ENCODE measurements at regions not wholly inside any gene's neighbourhood (a gene's known extent, or its start where the extent isn't known, plus 50 kb on each side); places are given as distances from the start of the nearest gene placed in this dataset.

GRCh38 chr5:67400752-67401151 lies 204.2 kb upstream of the CD180 start:
- H3K4me1 Mint-ChIP-seq (ENCODE audit: low read depth): no peaks in the 10 kb centered on the region
- H3K9me3 Mint-ChIP-seq (ENCODE audit: low read depth): no peaks in the 10 kb centered on the region

GRCh38 chr5:67395790-67396418 lies 199.3 kb upstream of the CD180 start:
- H3K36me3 Mint-ChIP-seq: no peaks in the 10 kb centered on the region
- no peak overlapping the region for H3K27ac Mint-ChIP-seq
- H3K9me3 Mint-ChIP-seq (ENCODE audit: low read depth): no peaks in the 10 kb centered on the region
- H3K4me1 Mint-ChIP-seq (ENCODE audit: low read depth): no peaks in the 10 kb centered on the region
- H3K4me3 Mint-ChIP-seq: no peak overlapping the region
- no peaks in the 10 kb centered on the region for H3K27me3 Mint-ChIP-seq

More at GRCh38 chr5:67400752-67401151, 204.2 kb upstream of the CD180 start:
- H3K27ac Mint-ChIP-seq: no peak overlapping the region
- H3K4me3 Mint-ChIP-seq: no peak overlapping the region
- H3K27me3 Mint-ChIP-seq: no peaks in the 10 kb centered on the region
- no peaks in the 10 kb centered on the region for H3K36me3 Mint-ChIP-seq

DNA sequence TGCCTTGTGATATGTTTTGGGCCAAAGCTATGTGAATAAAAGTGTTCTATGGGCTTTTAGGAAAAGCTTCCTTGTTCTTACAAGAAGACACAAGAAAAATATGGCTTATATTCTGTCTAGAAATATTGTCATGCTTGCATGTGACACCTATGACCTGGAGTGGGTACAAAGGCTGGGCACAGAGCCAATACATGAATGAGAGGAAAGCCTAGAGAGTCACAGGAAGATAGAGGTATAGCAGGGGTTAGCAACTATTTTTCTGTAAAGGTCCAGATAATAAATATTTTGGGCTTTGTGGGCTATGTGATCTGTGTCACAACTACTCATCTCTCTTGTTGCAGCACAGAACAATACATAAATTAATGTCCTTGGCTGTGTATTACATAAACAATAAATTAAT lies 196.6 kb upstream of the CD180 start:
- no peak overlapping the region for H3K27ac Mint-ChIP-seq
- H3K27me3 Mint-ChIP-seq: no peaks in the 10 kb centered on the region
- no peaks in the 10 kb centered on the region for H3K36me3 Mint-ChIP-seq
- no peaks in the 10 kb centered on the region for H3K4me1 Mint-ChIP-seq (ENCODE audit: low read depth)
- no peaks in the 10 kb centered on the region for H3K9me3 Mint-ChIP-seq (ENCODE audit: low read depth)
- H3K4me3 Mint-ChIP-seq: no peak overlapping the region

GRCh38 chr5:67390935-67391334 lies 194.3 kb upstream of the CD180 start:
- Mint-ChIP-seq H3K27ac (no peak overlapping the region), H3K9me3 (ENCODE audit: low read depth) (no peaks in the 10 kb centered on the region), H3K36me3 (no peaks in the 10 kb centered on the region), H3K4me3 (no peak overlapping the region), H3K4me1 (ENCODE audit: low read depth) (no peaks in the 10 kb centered on the region), H3K27me3 (no peaks in the 10 kb centered on the region)

DNA sequence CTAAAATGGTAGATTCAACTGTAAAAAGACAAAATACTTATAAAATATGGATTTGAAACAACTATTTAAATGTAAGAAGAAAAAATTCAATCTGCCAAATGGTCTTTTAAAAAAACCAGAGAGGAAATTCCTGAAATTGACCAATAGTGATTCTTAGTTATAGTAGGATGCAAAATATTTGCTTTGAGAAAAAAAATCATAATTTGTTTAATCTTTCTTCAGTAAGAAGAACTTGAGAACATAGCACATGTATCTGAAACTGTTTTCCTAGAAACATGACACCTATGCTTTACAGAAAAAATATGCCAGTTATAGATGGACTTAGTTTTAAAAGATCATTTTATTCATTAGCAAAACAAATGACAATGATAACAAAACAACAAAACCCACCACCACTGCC lies 186.9 kb upstream of the CD180 start:
- Mint-ChIP-seq H3K36me3 (no peaks in the 10 kb centered on the region), H3K27me3 (peaks cover 2% of the 10 kb centered on the region), H3K9me3 (ENCODE audit: low read depth) (no peaks in the 10 kb centered on the region), H3K4me1 (ENCODE audit: low read depth) (no peaks in the 10 kb centered on the region), H3K27ac (no peak overlapping the region), H3K4me3 (no peak overlapping the region)

DNA sequence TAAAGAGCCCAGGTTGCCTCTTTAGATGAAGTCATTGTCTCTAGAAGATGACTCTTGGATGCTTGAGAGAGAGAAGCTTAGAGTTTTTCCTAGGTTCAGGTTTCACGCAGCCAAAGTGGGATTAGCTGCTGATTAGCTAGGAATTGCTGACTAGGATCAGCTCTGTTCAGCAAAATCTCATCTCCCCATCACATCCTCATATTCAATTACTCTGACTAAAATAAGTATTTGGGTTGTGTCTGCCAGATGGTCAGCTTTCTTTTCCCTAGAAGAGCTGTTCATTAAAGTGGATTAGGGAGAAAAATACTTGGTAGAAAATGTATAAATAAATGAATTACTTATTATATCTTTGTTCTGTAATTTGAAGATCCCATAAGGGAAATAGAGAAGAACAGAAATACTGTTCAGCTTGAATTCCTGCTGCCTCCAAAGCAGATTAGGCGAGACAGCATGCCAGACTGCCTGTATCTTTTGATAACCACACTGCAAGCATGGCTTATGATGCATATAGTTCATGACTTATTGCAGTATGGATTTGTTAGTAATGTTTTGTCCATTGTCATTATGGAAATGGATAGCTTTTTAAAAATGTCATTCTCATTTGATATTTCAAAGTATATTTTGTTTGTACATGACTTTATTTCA lies 184.8 kb upstream of the CD180 start:
- no peak overlapping the region for H3K4me3 Mint-ChIP-seq
- no peaks in the 10 kb centered on the region for H3K36me3 Mint-ChIP-seq
- H3K4me1 Mint-ChIP-seq (ENCODE audit: low read depth): no peaks in the 10 kb centered on the region
- H3K27me3 Mint-ChIP-seq: peaks cover 2% of the 10 kb centered on the region
- no peak overlapping the region for H3K27ac Mint-ChIP-seq
- no peaks in the 10 kb centered on the region for H3K9me3 Mint-ChIP-seq (ENCODE audit: low read depth)

DNA sequence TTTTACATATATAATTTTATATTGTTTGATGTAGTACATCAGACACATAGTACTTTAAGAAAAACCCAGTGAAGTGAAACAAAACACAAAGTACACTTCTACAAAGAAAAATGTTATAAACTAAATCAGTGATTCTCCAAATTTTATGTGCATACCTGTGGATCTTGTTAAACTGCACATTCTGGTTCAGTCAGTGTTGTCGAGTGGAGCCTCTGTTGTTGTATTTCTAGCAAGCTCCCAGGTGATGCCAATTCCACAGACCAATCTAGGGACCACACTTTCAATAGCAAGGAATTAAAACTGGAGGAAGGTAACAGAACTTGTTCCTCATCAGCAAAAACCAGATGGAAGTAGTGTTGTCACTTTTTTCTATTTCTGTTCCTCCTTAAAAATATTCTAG lies 183.8 kb upstream of the CD180 start:
- H3K36me3 Mint-ChIP-seq: no peaks in the 10 kb centered on the region
- peaks cover 2% of the 10 kb centered on the region for H3K27me3 Mint-ChIP-seq

GRCh38 chr5:67379753-67380152 lies 183.2 kb upstream of the CD180 start:
- H3K36me3 Mint-ChIP-seq: no peaks in the 10 kb centered on the region
- no peaks in the 10 kb centered on the region for H3K9me3 Mint-ChIP-seq (ENCODE audit: low read depth)
- no peak overlapping the region for H3K27ac Mint-ChIP-seq
- no peak overlapping the region for H3K4me3 Mint-ChIP-seq
- H3K4me1 Mint-ChIP-seq (ENCODE audit: low read depth): no peaks in the 10 kb centered on the region
- H3K27me3 Mint-ChIP-seq: peaks cover 2% of the 10 kb centered on the region

More for the DNA sequence above, 183.8 kb upstream of the CD180 start:
- H3K9me3 Mint-ChIP-seq (ENCODE audit: low read depth): no peaks in the 10 kb centered on the region
- H3K4me1 Mint-ChIP-seq (ENCODE audit: low read depth): no peaks in the 10 kb centered on the region
- H3K27ac Mint-ChIP-seq: no peak overlapping the region
- no peak overlapping the region for H3K4me3 Mint-ChIP-seq

GRCh38 chr5:67378256-67378655 lies 181.7 kb upstream of the CD180 start:
- no peak overlapping the region for H3K4me3 Mint-ChIP-seq
- H3K27ac Mint-ChIP-seq: no peak overlapping the region
- no peaks in the 10 kb centered on the region for H3K36me3 Mint-ChIP-seq
- H3K9me3 Mint-ChIP-seq (ENCODE audit: low read depth): no peaks in the 10 kb centered on the region
- H3K4me1 Mint-ChIP-seq (ENCODE audit: low read depth): no peaks in the 10 kb centered on the region
- H3K27me3 Mint-ChIP-seq: no peaks in the 10 kb centered on the region

- H3K27ac Mint-ChIP-seq: no peak overlapping the region
- H3K9me3 Mint-ChIP-seq (ENCODE audit: low read depth): no peaks in the 10 kb centered on the region
- no peaks in the 10 kb centered on the region for H3K4me1 Mint-ChIP-seq (ENCODE audit: low read depth)
- H3K36me3 Mint-ChIP-seq: no peaks in the 10 kb centered on the region
- no peaks in the 10 kb centered on the region for H3K27me3 Mint-ChIP-seq
- H3K4me3 Mint-ChIP-seq: no peak overlapping the region
Observed at GRCh38 chr5:67377631-67378030, 181.0 kb upstream of the CD180 start.

GRCh38 chr5:67375606-67376005 lies 179.0 kb upstream of the CD180 start:
- Mint-ChIP-seq H3K4me3 (no peak overlapping the region), H3K27ac (no peak overlapping the region), H3K4me1 (ENCODE audit: low read depth) (no peaks in the 10 kb centered on the region), H3K36me3 (no peaks in the 10 kb centered on the region), H3K27me3 (no peaks in the 10 kb centered on the region), H3K9me3 (ENCODE audit: low read depth) (no peaks in the 10 kb centered on the region)

GRCh38 chr5:67374378-67374777 lies 177.8 kb upstream of the CD180 start:
- Mint-ChIP-seq H3K27ac (no peak overlapping the region), H3K27me3 (no peaks in the 10 kb centered on the region), H3K36me3 (no peaks in the 10 kb centered on the region), H3K4me3 (no peak overlapping the region), H3K4me1 (ENCODE audit: low read depth) (no peaks in the 10 kb centered on the region), H3K9me3 (ENCODE audit: low read depth) (no peaks in the 10 kb centered on the region)

GRCh38 chr5:67373518-67373917 lies 176.9 kb upstream of the CD180 start:
- H3K27ac Mint-ChIP-seq: no peak overlapping the region
- no peaks in the 10 kb centered on the region for H3K4me1 Mint-ChIP-seq (ENCODE audit: low read depth)
- H3K4me3 Mint-ChIP-seq: no peak overlapping the region
- no peaks in the 10 kb centered on the region for H3K27me3 Mint-ChIP-seq
- H3K9me3 Mint-ChIP-seq (ENCODE audit: low read depth): no peaks in the 10 kb centered on the region
- no peaks in the 10 kb centered on the region for H3K36me3 Mint-ChIP-seq

DNA sequence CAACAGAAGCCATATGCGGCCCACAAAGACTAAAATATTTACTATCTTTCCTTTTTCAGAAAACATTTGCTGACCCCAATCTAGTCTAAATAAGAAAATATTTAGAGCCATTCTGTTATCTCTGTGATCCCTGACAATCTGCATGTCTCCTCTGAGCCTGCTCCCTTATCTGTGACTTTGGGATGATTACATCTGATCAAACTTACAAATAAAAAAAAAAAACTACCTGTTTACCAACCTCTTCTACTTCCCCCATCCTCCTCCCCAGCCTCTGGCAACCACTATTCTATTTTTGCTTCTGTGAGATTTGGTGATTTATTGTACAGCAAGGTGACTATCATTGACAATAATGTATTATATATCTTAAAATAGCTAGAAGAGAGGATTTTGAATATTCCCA lies 176.3 kb upstream of the CD180 start:
- H3K4me1 Mint-ChIP-seq (ENCODE audit: low read depth): no peaks in the 10 kb centered on the region
- no peak overlapping the region for H3K4me3 Mint-ChIP-seq
- no peaks in the 10 kb centered on the region for H3K36me3 Mint-ChIP-seq
- H3K9me3 Mint-ChIP-seq (ENCODE audit: low read depth): no peaks in the 10 kb centered on the region
- H3K27ac Mint-ChIP-seq: no peak overlapping the region
- H3K27me3 Mint-ChIP-seq: no peaks in the 10 kb centered on the region

GRCh38 chr5:67371924-67372323 lies 175.3 kb upstream of the CD180 start:
- Mint-ChIP-seq H3K4me3 (no peak overlapping the region), H3K4me1 (ENCODE audit: low read depth) (no peaks in the 10 kb centered on the region), H3K27me3 (no peaks in the 10 kb centered on the region), H3K36me3 (no peaks in the 10 kb centered on the region), H3K27ac (no peak overlapping the region), H3K9me3 (ENCODE audit: low read depth) (no peaks in the 10 kb centered on the region)

All from activated naive CD8-positive, alpha-beta T cell (primary cell).